ENCODE measurements at regions not wholly inside any gene's neighbourhood (a gene's known extent, or its start where the extent isn't known, plus 50 kb on each side); places are given as distances from the start of the nearest gene placed in this dataset.

DNA sequence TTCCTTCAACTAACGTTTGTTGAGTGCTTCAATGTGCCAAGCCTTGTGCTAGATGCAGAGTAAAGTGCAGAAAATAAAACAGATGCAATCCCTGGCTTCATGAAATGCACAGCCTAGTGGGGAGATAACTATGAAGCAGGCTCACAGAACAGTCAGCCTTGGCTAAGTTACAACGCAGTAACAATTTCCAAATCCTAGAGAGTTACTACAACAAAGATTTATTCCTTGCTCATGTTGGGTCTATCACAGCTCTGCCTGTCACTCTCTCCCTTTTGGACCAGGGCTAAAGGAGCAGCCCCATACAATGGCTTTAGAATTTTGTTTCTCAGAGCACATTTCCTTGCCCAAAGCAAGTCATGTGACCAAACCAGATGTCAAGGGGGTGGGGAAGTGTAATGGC, 359.8 kb downstream of the ZNF326 start:
- TF ChIP-seq, protein P1, sequence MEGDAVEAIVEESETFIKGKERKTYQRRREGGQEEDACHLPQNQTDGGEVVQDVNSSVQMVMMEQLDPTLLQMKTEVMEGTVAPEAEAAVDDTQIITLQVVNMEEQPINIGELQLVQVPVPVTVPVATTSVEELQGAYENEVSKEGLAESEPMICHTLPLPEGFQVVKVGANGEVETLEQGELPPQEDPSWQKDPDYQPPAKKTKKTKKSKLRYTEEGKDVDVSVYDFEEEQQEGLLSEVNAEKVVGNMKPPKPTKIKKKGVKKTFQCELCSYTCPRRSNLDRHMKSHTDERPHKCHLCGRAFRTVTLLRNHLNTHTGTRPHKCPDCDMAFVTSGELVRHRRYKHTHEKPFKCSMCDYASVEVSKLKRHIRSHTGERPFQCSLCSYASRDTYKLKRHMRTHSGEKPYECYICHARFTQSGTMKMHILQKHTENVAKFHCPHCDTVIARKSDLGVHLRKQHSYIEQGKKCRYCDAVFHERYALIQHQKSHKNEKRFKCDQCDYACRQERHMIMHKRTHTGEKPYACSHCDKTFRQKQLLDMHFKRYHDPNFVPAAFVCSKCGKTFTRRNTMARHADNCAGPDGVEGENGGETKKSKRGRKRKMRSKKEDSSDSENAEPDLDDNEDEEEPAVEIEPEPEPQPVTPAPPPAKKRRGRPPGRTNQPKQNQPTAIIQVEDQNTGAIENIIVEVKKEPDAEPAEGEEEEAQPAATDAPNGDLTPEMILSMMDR (IDR thresholded peaks at IDR 0.05; ENCODE audit: low read depth, low read length) = no peak
- no peak for TF ChIP-seq MYC (IDR thresholded peaks at IDR 0.05; ENCODE audit: low read depth, low read length)
